Islet precursor cell (in vitro differentiated cells): ENCODE measurements at regions not wholly inside any gene's neighbourhood (a gene's known extent, or its start where the extent isn't known, plus 50 kb on each side); places are given as distances from the start of the nearest gene placed in this dataset.
A peak's percentile ranks its signal among the peaks of the same experiment; 100 is the strongest.

Experiments used
- DNase-seq: peaks from one replicate; pipeline ENCODE4 v3.0.0-alpha.2; 2018

GRCh38 chr4:152156442-152156841, 379.4 kb downstream of the FBXW7 start:
- peak; percentile 80 for DNase-seq

GRCh38 chr4:152155070-152155469, 380.8 kb downstream of the FBXW7 start:
- no peak for DNase-seq

- no peak for DNase-seq
These were observed 381.5 kb downstream of the FBXW7 start for GRCh38 chr4:152154433-152154832.

GRCh38 chr4:152153476-152154270, 382.2 kb downstream of the FBXW7 start:
- no peak for DNase-seq

- no peak for DNase-seq
These were observed 385.7 kb downstream of the FBXW7 start for GRCh38 chr4:152150214-152150613.

GRCh38 chr4:152149745-152150144, 386.1 kb downstream of the FBXW7 start:
- DNase-seq, result no peak

GRCh38 chr4:152148057-152148456, 387.2 kb upstream of the GATB start:
- DNase-seq, result no peak

GRCh38 chr4:152146244-152146643, 385.4 kb upstream of the GATB start:
- no peak for DNase-seq

- no peak for DNase-seq
These were observed 383.0 kb upstream of the GATB start for GRCh38 chr4:152143806-152144205.

- DNase-seq, result no peak
These were observed 377.6 kb upstream of the GATB start for GRCh38 chr4:152138451-152138850.

GRCh38 chr4:152132776-152133175, 372.0 kb upstream of the GATB start:
- no peak for DNase-seq

- DNase-seq, result no peak
These were observed 367.5 kb upstream of the GATB start for GRCh38 chr4:152128356-152128755.

GRCh38 chr4:152126238-152126637, 365.4 kb upstream of the GATB start:
- DNase-seq, result no peak

- DNase-seq, result peak; percentile 43
These were observed 358.2 kb upstream of the GATB start for GRCh38 chr4:152118819-152119553.

- DNase-seq, result peak; percentile 30
These were observed 357.2 kb upstream of the GATB start for GRCh38 chr4:152117933-152118507.

- DNase-seq, result peak; percentile 27
These were observed 356.7 kb upstream of the GATB start for GRCh38 chr4:152117520-152117919.

GRCh38 chr4:152117054-152117453, 356.2 kb upstream of the GATB start:
- no peak for DNase-seq

- no peak for DNase-seq
These were observed 355.0 kb upstream of the GATB start for GRCh38 chr4:152115794-152116193.

GRCh38 chr4:152115118-152115517, 354.3 kb upstream of the GATB start:
- DNase-seq, result no peak

- no peak for DNase-seq
These were observed 353.8 kb upstream of the GATB start for GRCh38 chr4:152114562-152114961.

GRCh38 chr4:152112887-152113286, 352.1 kb upstream of the GATB start:
- no peak for DNase-seq

GRCh38 chr4:152112190-152112589, 351.4 kb upstream of the GATB start:
- no peak for DNase-seq

GRCh38 chr4:152110780-152111179, 350.0 kb upstream of the GATB start:
- no peak for DNase-seq
